MCF 10A (cell line): ENCODE measurements at regions not wholly inside any gene's neighbourhood (a gene's known extent, or its start where the extent isn't known, plus 50 kb on each side); places are given as distances from the start of the nearest gene placed in this dataset.

Experiments used
- BruUV-seq: library from RNA; stranded (reverse); fragments of 400-500 nt; replicated peaks from 2 replicates; lab custom pipeline; 2021; lab: Mats Ljungman, UMichigan
- CTCF ChIA-PET: fragments of 300-600 bp; sonication (Branson Sonifier 250); formaldehyde crosslinking; extraction: SDS; loops from one replicate; lab custom pipeline; 2021; ENCODE audit warnings: antibody characterized with exemption, inconsistent platforms; lab: Yijun Ruan, JAX
- POLR2A ChIA-PET: fragments of 300-600, 350-650 bp; sonication (Branson Sonifier 250); formaldehyde crosslinking; extraction: SDS; loops from one replicate; lab custom pipeline; 2020; ENCODE audit warnings: antibody characterized with exemption, inconsistent platforms; lab: Yijun Ruan, JAX
- DNase-seq: peaks from one replicate; pipeline ENCODE4 v3.0.0-alpha.2; 2018; ENCODE audit not compliant: unreplicated experiment
- H3K27ac Mint-ChIP-seq: one replicate; pipeline ENCODE4 v1.8.0; 2022; ENCODE audit warnings: mild to moderate bottlenecking, low read depth, mixed read lengths; ENCODE audit not compliant: unreplicated experiment
- H3K27me3 Mint-ChIP-seq: one replicate; pipeline ENCODE4 v1.8.0; 2022; ENCODE audit warnings: mixed read lengths; ENCODE audit not compliant: insufficient read depth, unreplicated experiment
- H3K36me3 Mint-ChIP-seq: one replicate; pipeline ENCODE4 v1.8.0; 2022; ENCODE audit warnings: mild to moderate bottlenecking, moderate library complexity, mixed read lengths; ENCODE audit not compliant: insufficient read depth, unreplicated experiment
- H3K4me1 Mint-ChIP-seq: one replicate; pipeline ENCODE4 v1.8.0; 2022; ENCODE audit warnings: mixed read lengths; ENCODE audit not compliant: insufficient read depth, unreplicated experiment
- H3K4me3 Mint-ChIP-seq: one replicate; pipeline ENCODE4 v1.8.0; 2022; ENCODE audit warnings: mild to moderate bottlenecking, moderate library complexity, mixed read lengths; ENCODE audit not compliant: unreplicated experiment
- H3K9me3 Mint-ChIP-seq: one replicate; pipeline ENCODE4 v1.8.0; 2022; ENCODE audit warnings: mixed read lengths; ENCODE audit not compliant: unreplicated experiment
- CTCF ChIP-seq: fragments of 200-600 bp; IDR thresholded peaks from one replicate; pipeline ENCODE4 v1.8.0; 2022; ENCODE audit warnings: antibody characterized with exemption, mild to moderate bottlenecking; ENCODE audit not compliant: unreplicated experiment
- intact Hi-C: fragments of 100-400 bp; cut with micrococcal nuclease; formaldehyde crosslinking; loops from 2 replicates; pipeline ENCODE4 v1.14.1; 2022

- no peak overlapping the region for H3K27ac Mint-ChIP-seq
- no peaks in the 10 kb centered on the region for H3K27me3 Mint-ChIP-seq
- DNase-seq = no peak
- CTCF ChIA-PET = interaction anchor here (0.8 to 2.4 kb wide), 5 partner anchors 17 to 97 kb away, joined by 3 to 10 read pairs (median 3); no protein-coding TSS in a partner anchor
- no peaks in the 10 kb centered on the region for H3K36me3 Mint-ChIP-seq
- no peak overlapping the region for H3K4me3 Mint-ChIP-seq
- no peak for TF ChIP-seq CTCF
- intact Hi-C loops = no loop called here
- no TSS peak for BruUV-seq
- H3K4me1 Mint-ChIP-seq = no peaks in the 10 kb centered on the region
- POLR2A ChIA-PET = no interaction called here
- no peaks in the 10 kb centered on the region for H3K9me3 Mint-ChIP-seq
Measured at GRCh38 chr1:157460381-157460780, 91.9 kb downstream of the FCRL5 start.

- intact Hi-C loops = no loop called here
- no peak for TF ChIP-seq CTCF
- Mint-ChIP-seq H3K27ac (no peak overlapping the region), H3K9me3 (no peaks in the 10 kb centered on the region), H3K27me3 (no peaks in the 10 kb centered on the region), H3K4me3 (no peak overlapping the region), H3K4me1 (no peaks in the 10 kb centered on the region), H3K36me3 (no peaks in the 10 kb centered on the region)
- CTCF ChIA-PET = interaction anchor here (0.6 kb wide), 1 partner anchor 645 kb away, joined by 4 read pairs; no protein-coding TSS in a partner anchor
- DNase-seq = no peak
- no TSS peak for BruUV-seq
- POLR2A ChIA-PET = no interaction called here
Measured at GRCh38 chr1:157457279-157457678, 95.0 kb downstream of the FCRL5 start.

GRCh38 chr1:157455318-157455717, 97.0 kb downstream of the FCRL5 start:
- ChIA-PET POLR2A (no interaction called here), CTCF (interaction anchor here (0.6 to 1.3 kb wide), 4 partner anchors 12 to 86 kb away, joined by 3 to 5 read pairs (median 4); no protein-coding TSS in a partner anchor)
- no peaks in the 10 kb centered on the region for H3K4me1 Mint-ChIP-seq
- H3K4me3 Mint-ChIP-seq = no peak overlapping the region
- BruUV-seq = no TSS peak
- DNase-seq = no peak
- H3K9me3 Mint-ChIP-seq = no peaks in the 10 kb centered on the region
- H3K36me3 Mint-ChIP-seq = no peaks in the 10 kb centered on the region
- no peak overlapping the region for H3K27ac Mint-ChIP-seq
- intact Hi-C loops = no loop called here
- no peaks in the 10 kb centered on the region for H3K27me3 Mint-ChIP-seq
- no peak for TF ChIP-seq CTCF

GRCh38 chr1:157450106-157450505, 102.2 kb downstream of the FCRL5 start:
- Mint-ChIP-seq H3K36me3 (no peaks in the 10 kb centered on the region), H3K27ac (no peak overlapping the region), H3K4me3 (no peak overlapping the region), H3K27me3 (no peaks in the 10 kb centered on the region), H3K4me1 (no peaks in the 10 kb centered on the region), H3K9me3 (no peaks in the 10 kb centered on the region)
- DNase-seq = no peak
- no peak for TF ChIP-seq CTCF
- POLR2A ChIA-PET = no interaction called here
- intact Hi-C loops = no loop called here
- no TSS peak for BruUV-seq
- CTCF ChIA-PET = interaction anchor here (0.7 to 1.0 kb wide), 2 partner anchors 254 to 1581 kb away, joined by 3 read pairs; no protein-coding TSS in a partner anchor
